ENCODE measurements at regions not wholly inside any gene's neighbourhood (a gene's known extent, or its start where the extent isn't known, plus 50 kb on each side); places are given as distances from the start of the nearest gene placed in this dataset.

GRCh38 chr5:20958641-20959040 is 970.6 kb upstream of the CDH18 start:
- TF ChIP-seq SMAD1 (IDR thresholded peaks at IDR 0.05; ENCODE audit: low read depth, partially characterized antibody): no peak
- no peak for TF ChIP-seq ATF2 (IDR thresholded peaks at IDR 0.05; ENCODE audit: low read length)
- TF ChIP-seq POLR2AphosphoS5 (IDR thresholded peaks at IDR 0.05; ENCODE audit: low read length): no peak
- no peak for TF ChIP-seq ZBTB33 (IDR thresholded peaks at IDR 0.05)
- TF ChIP-seq GABPA (IDR thresholded peaks at IDR 0.05; ENCODE audit: low read depth): no peak
- TF ChIP-seq ZSCAN29 (IDR thresholded peaks at IDR 0.05): no peak
- TF ChIP-seq BRCA1 (IDR thresholded peaks at IDR 0.05; ENCODE audit: low read depth, low read length): no peak
- no peak for TF ChIP-seq ZNF274 (IDR thresholded peaks at IDR 0.05; ENCODE audit: insufficient read depth, insufficient read length)

Measured in GM12878 (cell line).